Tibial nerve (tissue), 4 donors: ENCODE measurements at regions not wholly inside any gene's neighbourhood (a gene's known extent, or its start where the extent isn't known, plus 50 kb on each side); places are given as distances from the start of the nearest gene placed in this dataset.

Source experiments
- EP300 ChIP-seq, 2 donors: sonication (generic); formaldehyde crosslinking; IDR thresholded peaks; one replicate each; pipeline ENCODE4 v1.6.1; 2017; ENCODE audit warnings: antibody characterized with exemption in 2 of 2, mild to moderate bottlenecking in 1 of 2
- POLR2A ChIP-seq, 2 donors: fragments of 450-650 bp; IDR thresholded peaks; one replicate each; pipeline ENCODE4 v1.6.1; 2017; ENCODE audit warnings: antibody characterized with exemption in 2 of 2, mild to moderate bottlenecking in 2 of 2, moderate library complexity in 2 of 2
- TF ChIP-seq, protein P1 (sequence below), 5 experiments: fragments of 200-600 bp in 3 of 5; fragments of 450-650 bp in 2 of 5; sonication (generic) in 3 of 5; IDR thresholded peaks; one replicate each; pipeline ENCODE4 v1.5.1; 2016 to 2019; ENCODE audit warnings: antibody characterized with exemption in 5 of 5, mild to moderate bottlenecking in 3 of 5, moderate library complexity in 2 of 5

DNA sequence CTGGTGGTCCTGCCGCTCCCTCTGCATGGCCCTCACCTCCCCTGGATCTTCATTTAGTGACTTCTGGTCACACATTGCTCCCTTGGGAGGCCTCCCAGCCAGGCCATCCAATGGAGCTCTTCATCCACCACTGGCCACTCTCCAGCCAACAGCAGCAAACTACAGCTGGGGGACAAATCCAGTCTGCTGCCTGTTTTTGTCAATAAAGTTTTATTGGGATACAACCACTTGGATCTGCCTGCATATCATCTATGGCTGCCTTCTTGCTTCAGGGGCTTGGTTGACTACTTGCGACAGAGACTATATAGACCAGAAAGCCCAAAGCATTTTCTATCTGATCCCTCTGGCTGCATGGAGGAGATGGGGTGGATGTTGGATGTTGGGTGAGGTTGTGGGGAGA is 156.6 kb upstream of the SULF2 start:
- TF ChIP-seq, protein P1, sequence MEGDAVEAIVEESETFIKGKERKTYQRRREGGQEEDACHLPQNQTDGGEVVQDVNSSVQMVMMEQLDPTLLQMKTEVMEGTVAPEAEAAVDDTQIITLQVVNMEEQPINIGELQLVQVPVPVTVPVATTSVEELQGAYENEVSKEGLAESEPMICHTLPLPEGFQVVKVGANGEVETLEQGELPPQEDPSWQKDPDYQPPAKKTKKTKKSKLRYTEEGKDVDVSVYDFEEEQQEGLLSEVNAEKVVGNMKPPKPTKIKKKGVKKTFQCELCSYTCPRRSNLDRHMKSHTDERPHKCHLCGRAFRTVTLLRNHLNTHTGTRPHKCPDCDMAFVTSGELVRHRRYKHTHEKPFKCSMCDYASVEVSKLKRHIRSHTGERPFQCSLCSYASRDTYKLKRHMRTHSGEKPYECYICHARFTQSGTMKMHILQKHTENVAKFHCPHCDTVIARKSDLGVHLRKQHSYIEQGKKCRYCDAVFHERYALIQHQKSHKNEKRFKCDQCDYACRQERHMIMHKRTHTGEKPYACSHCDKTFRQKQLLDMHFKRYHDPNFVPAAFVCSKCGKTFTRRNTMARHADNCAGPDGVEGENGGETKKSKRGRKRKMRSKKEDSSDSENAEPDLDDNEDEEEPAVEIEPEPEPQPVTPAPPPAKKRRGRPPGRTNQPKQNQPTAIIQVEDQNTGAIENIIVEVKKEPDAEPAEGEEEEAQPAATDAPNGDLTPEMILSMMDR (IDR thresholded peaks at IDR 0.05), result no peak
- TF ChIP-seq POLR2A (IDR thresholded peaks at IDR 0.05), result no peak
- TF ChIP-seq EP300 (IDR thresholded peaks at IDR 0.05), result no peak
